HEK293 (cell line): ENCODE measurements at regions not wholly inside any gene's neighbourhood (a gene's known extent, or its start where the extent isn't known, plus 50 kb on each side); places are given as distances from the start of the nearest gene placed in this dataset.

ENCODE experiments used
- PRDM1 ChIP-seq: fragments of 450-650 bp; formaldehyde crosslinking; IDR thresholded peaks from 2 replicates; pipeline ENCODE4; 2016; ENCODE audit warnings: missing biosample characterization, missing genetic modification characterization
- ZNF549 ChIP-seq: fragments of 450-650 bp; IDR thresholded peaks from 2 replicates; pipeline ENCODE4 v1.5.1; 2018; ENCODE audit warnings: missing biosample characterization, missing genetic modification characterization, mild to moderate bottlenecking, inconsistent platforms, moderate library complexity
- ZNF830 ChIP-seq: fragments of 450-650 bp; IDR thresholded peaks from 2 replicates; pipeline ENCODE4 v1.5.0; 2018; ENCODE audit warnings: missing biosample characterization, missing genetic modification characterization, low read depth, mild to moderate bottlenecking, moderate library complexity
- TF ChIP-seq, protein P1 (sequence below): fragments of 450-650 bp; formaldehyde crosslinking; IDR thresholded peaks from 2 replicates; pipeline ENCODE4 v1.5.1; 2016; ENCODE audit warnings: missing biosample characterization, missing genetic modification characterization

DNA sequence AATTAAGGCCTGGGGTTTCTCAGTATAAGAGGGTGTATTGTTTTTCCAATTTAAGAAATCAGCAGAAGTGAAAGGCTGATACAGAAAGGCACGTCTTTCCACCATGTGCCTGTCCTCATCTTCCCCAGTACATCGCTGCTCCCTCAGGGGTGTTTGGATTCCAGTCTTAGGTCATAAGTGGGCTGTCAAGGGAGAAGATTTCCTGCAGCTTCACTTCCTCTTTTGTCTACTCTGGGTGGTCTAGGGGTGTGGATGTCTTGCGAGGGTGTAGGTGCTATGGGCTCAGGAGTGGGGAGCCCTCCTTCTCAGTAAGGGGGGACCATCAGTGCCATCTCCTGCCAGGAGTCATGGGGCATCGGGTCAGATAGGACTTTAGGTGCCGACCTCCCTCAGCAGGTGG is 999.8 kb upstream of the NCAM2 start:
- TF ChIP-seq, protein P1, sequence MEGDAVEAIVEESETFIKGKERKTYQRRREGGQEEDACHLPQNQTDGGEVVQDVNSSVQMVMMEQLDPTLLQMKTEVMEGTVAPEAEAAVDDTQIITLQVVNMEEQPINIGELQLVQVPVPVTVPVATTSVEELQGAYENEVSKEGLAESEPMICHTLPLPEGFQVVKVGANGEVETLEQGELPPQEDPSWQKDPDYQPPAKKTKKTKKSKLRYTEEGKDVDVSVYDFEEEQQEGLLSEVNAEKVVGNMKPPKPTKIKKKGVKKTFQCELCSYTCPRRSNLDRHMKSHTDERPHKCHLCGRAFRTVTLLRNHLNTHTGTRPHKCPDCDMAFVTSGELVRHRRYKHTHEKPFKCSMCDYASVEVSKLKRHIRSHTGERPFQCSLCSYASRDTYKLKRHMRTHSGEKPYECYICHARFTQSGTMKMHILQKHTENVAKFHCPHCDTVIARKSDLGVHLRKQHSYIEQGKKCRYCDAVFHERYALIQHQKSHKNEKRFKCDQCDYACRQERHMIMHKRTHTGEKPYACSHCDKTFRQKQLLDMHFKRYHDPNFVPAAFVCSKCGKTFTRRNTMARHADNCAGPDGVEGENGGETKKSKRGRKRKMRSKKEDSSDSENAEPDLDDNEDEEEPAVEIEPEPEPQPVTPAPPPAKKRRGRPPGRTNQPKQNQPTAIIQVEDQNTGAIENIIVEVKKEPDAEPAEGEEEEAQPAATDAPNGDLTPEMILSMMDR (tag by site-specific recombination), result no peak
- TF ChIP-seq ZNF830 (tag by site-specific recombination) (no peak), ZNF549 (tag by site-specific recombination) (no peak), PRDM1 (no peak)
